IMR-90 (cell line): ENCODE measurements at regions not wholly inside any gene's neighbourhood (a gene's known extent, or its start where the extent isn't known, plus 50 kb on each side); places are given as distances from the start of the nearest gene placed in this dataset.

Experiments
- ATAC-seq: fragments of 200-7000 bp; cut with Tn5 transposase; 2 replicates; pipeline ENCODE4 v1.9.1; 2020; ENCODE audit warnings: low read depth, mild to moderate bottlenecking, moderate library complexity
- BruUV-seq: library from RNA; stranded (reverse); fragments of 400-500 nt; replicated peaks from 2 replicates; lab custom pipeline; 2021; lab: Mats Ljungman, UMichigan
- CTCF ChIA-PET: fragments of 300-600 bp; formaldehyde crosslinking; extraction: SDS; loops from one replicate; lab custom pipeline; 2021; ENCODE audit warnings: antibody characterized with exemption; lab: Yijun Ruan, JAX
- POLR2A ChIA-PET: fragments of 300-600 bp; sonication (Branson Sonifier 250); formaldehyde crosslinking; loops from one replicate; lab custom pipeline; 2022; ENCODE audit warnings: antibody characterized with exemption; ENCODE audit not compliant: unreplicated experiment; lab: Charles Lee
- DNase-seq: peaks from one replicate; pipeline ENCODE4 v3.0.0; 2013
- H2AFZ ChIP-seq: replicated peaks from 2 replicates; pipeline ENCODE3; 2013; ENCODE audit warnings: low read length, mild to moderate bottlenecking; ENCODE audit not compliant: poor library complexity
- H2AK5ac ChIP-seq: 2 replicates; pipeline ENCODE4 v1.6.1; 2013; ENCODE audit warnings: low read depth, low read length, inconsistent platforms
- H2AK9ac ChIP-seq: replicated peaks from 2 replicates; pipeline ENCODE3; 2013; ENCODE audit warnings: mild to moderate bottlenecking, low read depth, low read length, moderate library complexity; ENCODE audit not compliant: poor library complexity
- H2BK120ac ChIP-seq: 2 replicates; pipeline ENCODE4 v1.6.1; 2013; ENCODE audit warnings: low read depth, low read length, inconsistent platforms
- H2BK15ac ChIP-seq: 3 replicates; pipeline ENCODE4 v1.6.1; 2013; ENCODE audit warnings: low read depth, low read length, inconsistent platforms
- H2BK20ac ChIP-seq: 2 replicates; pipeline ENCODE4 v1.6.1; 2013; ENCODE audit warnings: low read depth, mild to moderate bottlenecking, inconsistent platforms, low read length, moderate library complexity
- H2BK5ac ChIP-seq: 2 replicates; pipeline ENCODE4 v1.6.1; 2013; ENCODE audit warnings: mild to moderate bottlenecking, low read depth, low read length, inconsistent platforms; ENCODE audit not compliant: poor library complexity, severe bottlenecking
- H3K14ac ChIP-seq: replicated peaks from 2 replicates; pipeline ENCODE4 v1.6.1; 2013; ENCODE audit warnings: low read depth, low read length, inconsistent platforms
- H3K18ac ChIP-seq: 2 replicates; pipeline ENCODE4 v1.6.1; 2013; ENCODE audit warnings: low read depth, low read length, control low read depth
- H3K23ac ChIP-seq: 2 replicates; pipeline ENCODE4 v1.6.1; 2013; ENCODE audit warnings: low read depth, low read length, inconsistent platforms
- H3K27ac ChIP-seq: 2 replicates; pipeline ENCODE4 v1.5.1; 2013; ENCODE audit warnings: mild to moderate bottlenecking, control low read depth, low read length; ENCODE audit not compliant: insufficient read depth
- H3K27me3 ChIP-seq: 2 replicates; pipeline ENCODE4 v1.6.1; 2013; ENCODE audit warnings: low read length; ENCODE audit not compliant: control insufficient read depth, insufficient read depth
- H3K36me3 ChIP-seq: 2 replicates; pipeline ENCODE4 v1.6.1; 2013; ENCODE audit warnings: low read length, mixed read lengths; ENCODE audit not compliant: control insufficient read depth, insufficient read depth
- H3K4ac ChIP-seq: 2 replicates; pipeline ENCODE4 v1.6.1; 2013; ENCODE audit warnings: low read depth, low read length, inconsistent platforms
- H3K4me1 ChIP-seq: 2 replicates; pipeline ENCODE4 v1.6.1; 2013; ENCODE audit warnings: low read length, mixed read lengths; ENCODE audit not compliant: control insufficient read depth, insufficient read depth
- H3K4me2 ChIP-seq: 2 replicates; pipeline ENCODE4 v1.6.1; 2013; ENCODE audit warnings: low read depth, mild to moderate bottlenecking, control low read depth, low read length, moderate library complexity
- H3K4me3 ChIP-seq: 2 replicates; pipeline ENCODE4 v1.5.1; 2013; ENCODE audit warnings: low read depth, mild to moderate bottlenecking, control low read depth, low read length, moderate library complexity; ENCODE audit not compliant: insufficient read depth
- H3K56ac ChIP-seq: 2 replicates; pipeline ENCODE4 v1.6.1; 2013; ENCODE audit warnings: low read length, inconsistent platforms; ENCODE audit not compliant: insufficient read depth; ENCODE audit errors: extremely low read depth
- H3K79me1 ChIP-seq, 2 experiments: 2 replicates each; pipeline ENCODE4 v1.6.1; 2013; ENCODE audit warnings: low read length in 2 of 2, inconsistent platforms in 1 of 2, low read depth in 1 of 2
- H3K9ac ChIP-seq: 2 replicates; pipeline ENCODE4 v1.6.1; 2013; ENCODE audit warnings: low read depth, low read length, control low read depth
- H3K9me1 ChIP-seq: 2 replicates; pipeline ENCODE4 v1.6.1; 2013; ENCODE audit warnings: low read length, inconsistent platforms; ENCODE audit not compliant: insufficient read depth
- H3K9me3 ChIP-seq: 2 replicates; pipeline ENCODE4 v1.6.1; 2013; ENCODE audit warnings: low read length; ENCODE audit not compliant: control insufficient read depth, insufficient read depth
- H4K20me1 ChIP-seq: 2 replicates; pipeline ENCODE4 v1.6.1; 2013; ENCODE audit warnings: low read length, inconsistent platforms; ENCODE audit not compliant: insufficient read depth
- H4K5ac ChIP-seq: 2 replicates; pipeline ENCODE4 v1.6.1; 2013; ENCODE audit warnings: mild to moderate bottlenecking, low read depth, low read length, control low read depth
- H4K8ac ChIP-seq, 2 experiments: 2 replicates each; pipeline ENCODE4 v1.6.1; 2013; ENCODE audit warnings: low read depth in 2 of 2, low read length in 2 of 2, control low read depth in 1 of 2, inconsistent platforms in 1 of 2
- H4K91ac ChIP-seq: 2 replicates; pipeline ENCODE4 v1.6.1; 2013; ENCODE audit warnings: low read depth, low read length, inconsistent platforms; ENCODE audit not compliant: insufficient read depth
- MAFK ChIP-seq: IDR thresholded peaks from 2 replicates; pipeline ENCODE4 v1.6.1; 2012; ENCODE audit warnings: low read depth, low read length, improper control_type of control experiment
- MAZ ChIP-seq: IDR thresholded peaks from 2 replicates; pipeline ENCODE4 v1.6.1; 2012; ENCODE audit warnings: low read depth, mild to moderate bottlenecking, low read length, improper control_type of control experiment, moderate library complexity, borderline replicate concordance
- MXI1 ChIP-seq: IDR thresholded peaks from 2 replicates; pipeline ENCODE4 v1.6.1; 2012; ENCODE audit warnings: low read depth, mild to moderate bottlenecking, low read length, moderate library complexity, borderline replicate concordance
- NFE2L2 ChIP-seq: fragments of 150-350 bp; IDR thresholded peaks from 2 replicates; pipeline ENCODE4 v1.6.1; 2016; ENCODE audit warnings: low read depth, mild to moderate bottlenecking, low read length
- POLR2A ChIP-seq: IDR thresholded peaks from 2 replicates; pipeline ENCODE4 v1.6.1; 2012; ENCODE audit warnings: mild to moderate bottlenecking, low read depth, low read length
- RCOR1 ChIP-seq: IDR thresholded peaks from 2 replicates; pipeline ENCODE4 v1.6.1; 2012; ENCODE audit warnings: mild to moderate bottlenecking, low read length, improper control_type of control experiment; ENCODE audit not compliant: insufficient replicate concordance
- SMC3 ChIP-seq: fragments of 150-350 bp; IDR thresholded peaks from 2 replicates; pipeline ENCODE4 v1.6.1; 2016; ENCODE audit warnings: low read depth, mild to moderate bottlenecking, antibody characterized with exemption, low read length, moderate library complexity
- WGBS, 2 experiments: methylation state at CpG; one replicate each; pipeline versions ENCODE4 v1.1.5 to v1.1.7; 2013; ENCODE audit warnings: missing lambda C conversion rate in 2 of 2; ENCODE audit not compliant: insufficient read length in 1 of 2; ENCODE audit errors: extremely low coverage in 2 of 2; 5-methylcytosine and 5-hydroxymethylcytosine counted together
- dilution Hi-C: fragments of 300-500 bp; cut with HindIII; formaldehyde crosslinking; loops from one replicate; pipeline ENCODE4 v1.14.3; 2018; ENCODE audit warnings: low sequenced_read_pairs; ENCODE audit not compliant: unreplicated experiment
- in situ Hi-C: fragments of 300-500 bp; cut with MboI; formaldehyde crosslinking; loops from 3 replicates; pipeline ENCODE4 v1.14.3; 2019; ENCODE audit warnings: low sequenced_read_pairs, inconsistent platforms, mixed read lengths
- intact Hi-C: fragments of 100-400 bp; cut with micrococcal nuclease; formaldehyde crosslinking; loops from 2 replicates; pipeline ENCODE4 v1.10.0; 2022
- TF ChIP-seq, protein P1 (sequence below): conservative IDR thresholded peaks from 2 replicates; pipeline ENCODE4 v1.5.1; 2012; ENCODE audit warnings: mild to moderate bottlenecking, low read depth, low read length, improper control_type of control experiment
- TF ChIP-seq, protein P2 (sequence below): fragments of 150-350 bp; IDR thresholded peaks from 2 replicates; pipeline ENCODE4 v1.6.1; 2017; ENCODE audit warnings: mild to moderate bottlenecking, antibody characterized with exemption, low read length, low read depth

DNA sequence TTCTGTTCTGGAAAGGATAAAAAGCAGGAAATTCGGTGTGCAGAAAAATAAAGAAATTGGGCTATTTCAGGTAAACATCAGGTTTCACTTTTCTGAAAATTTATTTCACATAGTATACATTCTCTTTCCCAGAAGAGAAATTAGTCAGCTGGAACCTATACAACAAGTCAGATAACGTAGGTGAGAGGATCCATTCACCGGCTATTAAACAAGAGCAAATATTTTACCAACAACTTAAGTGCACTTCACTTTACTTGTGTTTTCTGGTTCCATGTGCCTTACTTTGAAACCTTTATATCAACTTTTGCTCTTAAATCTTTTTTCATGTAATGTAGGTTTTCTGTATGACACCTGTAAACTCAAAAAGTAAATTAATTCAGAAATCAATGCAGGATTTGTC, 839.7 kb downstream of the CDH11 start:
- ChIA-PET CTCF (no interaction called here), POLR2A (no interaction called here)
- Histone ChIP-seq H2BK20ac (no peak overlapping the region), H3K23ac (no peak overlapping the region), H3K18ac (no peak overlapping the region), H4K20me1 (no peaks in the 10 kb centered on the region), H2BK15ac (no peak overlapping the region), H3K79me1 (no peaks in the 10 kb centered on the region), H4K5ac (no peak overlapping the region), H2BK5ac (no peak overlapping the region), H4K8ac (no peak overlapping the region), H3K27me3 (no peaks in the 10 kb centered on the region), H3K27ac (no peak overlapping the region), H3K4ac (no peak overlapping the region), H3K9me1 (no peaks in the 10 kb centered on the region), H3K56ac (no peak overlapping the region), H2AK5ac (no peak overlapping the region), H2AK9ac (no peak overlapping the region), H3K9me3 (no peaks in the 10 kb centered on the region), H2AFZ (no peak overlapping the region), H2BK120ac (no peak overlapping the region), H3K9ac (no peak overlapping the region), H3K36me3 (no peaks in the 10 kb centered on the region), H3K4me2 (no peak overlapping the region), H3K14ac (no peak overlapping the region), H4K91ac (no peak overlapping the region), H3K4me3 (no peak overlapping the region), H3K4me1 (no peaks in the 10 kb centered on the region)
- no TSS peak for BruUV-seq
- intact Hi-C loops: no loop called here
- DNase-seq: no peak
- in situ Hi-C loops: no loop called here
- dilution Hi-C loops: no loop called here
- no CpG with 5 or more reads among the region's 3 CpGs for WGBS, 2 experiments
- TF ChIP-seq POLR2A: no peak
- TF ChIP-seq NFE2L2: no peak
- TF ChIP-seq, protein P1, sequence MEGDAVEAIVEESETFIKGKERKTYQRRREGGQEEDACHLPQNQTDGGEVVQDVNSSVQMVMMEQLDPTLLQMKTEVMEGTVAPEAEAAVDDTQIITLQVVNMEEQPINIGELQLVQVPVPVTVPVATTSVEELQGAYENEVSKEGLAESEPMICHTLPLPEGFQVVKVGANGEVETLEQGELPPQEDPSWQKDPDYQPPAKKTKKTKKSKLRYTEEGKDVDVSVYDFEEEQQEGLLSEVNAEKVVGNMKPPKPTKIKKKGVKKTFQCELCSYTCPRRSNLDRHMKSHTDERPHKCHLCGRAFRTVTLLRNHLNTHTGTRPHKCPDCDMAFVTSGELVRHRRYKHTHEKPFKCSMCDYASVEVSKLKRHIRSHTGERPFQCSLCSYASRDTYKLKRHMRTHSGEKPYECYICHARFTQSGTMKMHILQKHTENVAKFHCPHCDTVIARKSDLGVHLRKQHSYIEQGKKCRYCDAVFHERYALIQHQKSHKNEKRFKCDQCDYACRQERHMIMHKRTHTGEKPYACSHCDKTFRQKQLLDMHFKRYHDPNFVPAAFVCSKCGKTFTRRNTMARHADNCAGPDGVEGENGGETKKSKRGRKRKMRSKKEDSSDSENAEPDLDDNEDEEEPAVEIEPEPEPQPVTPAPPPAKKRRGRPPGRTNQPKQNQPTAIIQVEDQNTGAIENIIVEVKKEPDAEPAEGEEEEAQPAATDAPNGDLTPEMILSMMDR: no peak
- TF ChIP-seq MAZ: no peak
- TF ChIP-seq, protein P2, sequence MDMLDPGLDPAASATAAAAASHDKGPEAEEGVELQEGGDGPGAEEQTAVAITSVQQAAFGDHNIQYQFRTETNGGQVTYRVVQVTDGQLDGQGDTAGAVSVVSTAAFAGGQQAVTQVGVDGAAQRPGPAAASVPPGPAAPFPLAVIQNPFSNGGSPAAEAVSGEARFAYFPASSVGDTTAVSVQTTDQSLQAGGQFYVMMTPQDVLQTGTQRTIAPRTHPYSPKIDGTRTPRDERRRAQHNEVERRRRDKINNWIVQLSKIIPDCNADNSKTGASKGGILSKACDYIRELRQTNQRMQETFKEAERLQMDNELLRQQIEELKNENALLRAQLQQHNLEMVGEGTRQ: no peak
- no peak for TF ChIP-seq MAFK
- TF ChIP-seq SMC3: no peak
- no peak for TF ChIP-seq RCOR1
- no peak for TF ChIP-seq MXI1
- ATAC-seq: no peak
